ENCODE measurements at regions not wholly inside any gene's neighbourhood (a gene's known extent, or its start where the extent isn't known, plus 50 kb on each side); places are given as distances from the start of the nearest gene placed in this dataset.

DNA sequence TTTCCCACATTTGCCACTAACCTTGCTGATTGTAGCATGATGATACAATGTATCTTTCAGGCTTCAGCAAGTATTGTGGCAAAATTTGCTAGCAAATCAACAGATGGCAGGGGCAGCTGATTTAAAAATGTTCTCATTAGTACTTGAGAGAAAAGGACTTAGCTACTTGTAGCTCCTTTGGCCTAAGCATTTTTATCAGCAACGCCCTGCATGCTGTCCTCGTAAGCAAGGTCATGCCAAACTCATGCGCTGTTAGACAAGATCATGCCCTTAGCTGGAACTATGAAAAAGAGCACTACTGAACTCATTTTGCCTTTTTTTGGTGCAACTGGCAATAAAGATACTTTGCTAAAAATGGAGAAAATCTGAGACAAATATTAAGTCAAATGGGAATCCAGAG lies 197.1 kb downstream of the ICE1 start:
- no peak overlapping the region for H3K4me3 ChIP-seq (ENCODE audit: low read depth, low read length)
- in situ Hi-C loops (cut with HindIII; ENCODE audit: low sequenced_read_pairs), result no loop called here
- no peak for DNase-seq (ENCODE audit: low read depth, low spot score)
- TF ChIP-seq, protein P1, sequence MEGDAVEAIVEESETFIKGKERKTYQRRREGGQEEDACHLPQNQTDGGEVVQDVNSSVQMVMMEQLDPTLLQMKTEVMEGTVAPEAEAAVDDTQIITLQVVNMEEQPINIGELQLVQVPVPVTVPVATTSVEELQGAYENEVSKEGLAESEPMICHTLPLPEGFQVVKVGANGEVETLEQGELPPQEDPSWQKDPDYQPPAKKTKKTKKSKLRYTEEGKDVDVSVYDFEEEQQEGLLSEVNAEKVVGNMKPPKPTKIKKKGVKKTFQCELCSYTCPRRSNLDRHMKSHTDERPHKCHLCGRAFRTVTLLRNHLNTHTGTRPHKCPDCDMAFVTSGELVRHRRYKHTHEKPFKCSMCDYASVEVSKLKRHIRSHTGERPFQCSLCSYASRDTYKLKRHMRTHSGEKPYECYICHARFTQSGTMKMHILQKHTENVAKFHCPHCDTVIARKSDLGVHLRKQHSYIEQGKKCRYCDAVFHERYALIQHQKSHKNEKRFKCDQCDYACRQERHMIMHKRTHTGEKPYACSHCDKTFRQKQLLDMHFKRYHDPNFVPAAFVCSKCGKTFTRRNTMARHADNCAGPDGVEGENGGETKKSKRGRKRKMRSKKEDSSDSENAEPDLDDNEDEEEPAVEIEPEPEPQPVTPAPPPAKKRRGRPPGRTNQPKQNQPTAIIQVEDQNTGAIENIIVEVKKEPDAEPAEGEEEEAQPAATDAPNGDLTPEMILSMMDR (IDR thresholded peaks at IDR 0.05; ENCODE audit: low read depth, low read length), result no peak

DNA sequence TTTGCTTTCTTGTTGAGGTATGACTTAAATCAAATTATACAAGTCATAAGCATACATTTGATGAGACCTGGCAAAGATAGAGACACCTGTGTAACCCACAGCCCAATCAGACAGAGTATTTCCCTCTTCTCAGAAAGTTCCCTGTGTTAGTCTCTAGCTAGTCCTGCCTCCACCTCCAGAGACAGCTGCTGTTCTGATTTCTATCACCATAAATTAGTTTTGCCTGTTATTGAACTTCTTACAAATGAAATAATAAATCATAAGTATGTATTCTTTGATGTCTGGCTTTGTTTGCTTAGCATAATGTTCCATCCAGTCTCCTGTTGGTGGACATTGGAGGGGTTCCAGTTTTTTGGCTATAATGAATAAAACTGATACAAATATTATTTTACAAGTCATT lies 194.5 kb downstream of the ICE1 start:
- H3K4me3 ChIP-seq (ENCODE audit: low read depth, low read length), result no peak overlapping the region
- no peak for DNase-seq (ENCODE audit: low read depth, low spot score)
- TF ChIP-seq, protein P1 (IDR thresholded peaks at IDR 0.05; ENCODE audit: low read depth, low read length), result no peak
- in situ Hi-C loops (cut with HindIII; ENCODE audit: low sequenced_read_pairs), result no loop called here

DNA sequence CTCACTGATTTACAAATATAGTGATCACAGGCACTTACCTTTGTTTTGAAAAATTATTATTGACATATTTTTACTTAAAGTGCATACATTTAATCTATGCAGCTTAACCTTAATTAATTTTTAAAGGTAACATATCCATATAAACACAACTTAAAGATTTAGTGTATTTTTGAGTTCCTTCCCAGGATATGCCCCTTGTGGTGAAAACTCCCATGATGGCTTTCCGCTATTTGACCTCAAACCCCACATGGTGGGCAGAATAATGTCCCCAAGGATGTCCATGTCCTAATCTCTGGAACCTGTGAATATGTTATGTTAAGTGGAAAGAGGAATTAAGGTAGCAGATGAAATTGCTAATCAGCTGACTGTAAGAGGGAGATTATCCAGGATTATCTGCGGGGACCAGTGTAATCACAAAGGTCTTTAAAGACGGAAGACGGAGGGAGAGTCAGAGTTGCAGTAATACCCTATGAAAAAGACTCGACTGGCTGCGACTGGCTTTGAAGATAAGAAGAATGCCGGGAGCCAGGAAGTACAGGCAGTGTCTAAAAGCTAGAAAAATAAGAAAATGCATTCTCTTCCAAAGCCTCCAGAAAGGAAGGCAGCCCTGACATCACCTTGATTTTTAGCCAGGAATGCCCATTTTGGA lies 193.9 kb downstream of the ICE1 start:
- DNase-seq (ENCODE audit: low read depth, low spot score), result no peak
- TF ChIP-seq, protein P1 (IDR thresholded peaks at IDR 0.05; ENCODE audit: low read depth, low read length), result no peak
- in situ Hi-C loops (cut with HindIII; ENCODE audit: low sequenced_read_pairs), result no loop called here
- H3K4me3 ChIP-seq (ENCODE audit: low read depth, low read length), result no peak overlapping the region

DNA sequence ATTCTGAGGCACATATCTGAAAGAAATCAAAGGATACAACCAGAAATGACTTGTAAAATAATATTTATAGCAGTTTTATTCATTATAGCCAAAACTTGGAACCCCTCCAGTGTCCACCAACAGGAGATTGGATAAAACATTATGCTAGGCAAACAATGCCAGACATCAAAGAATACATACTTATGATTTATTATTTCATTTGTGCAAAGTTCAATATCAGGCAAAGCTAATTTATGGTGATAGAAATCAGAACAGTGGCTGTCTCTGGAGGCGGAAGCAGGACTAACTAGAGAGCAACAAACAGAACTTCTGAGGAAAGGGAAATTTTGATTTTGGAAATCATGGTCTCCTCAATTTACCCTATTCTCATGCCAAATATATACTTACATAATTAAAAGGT lies 193.1 kb downstream of the ICE1 start:
- in situ Hi-C loops (cut with HindIII; ENCODE audit: low sequenced_read_pairs), result no loop called here
- TF ChIP-seq, protein P1 (IDR thresholded peaks at IDR 0.05; ENCODE audit: low read depth, low read length), result no peak
- H3K4me3 ChIP-seq (ENCODE audit: low read depth, low read length), result no peak overlapping the region
- DNase-seq (ENCODE audit: low read depth, low spot score), result no peak

DNA sequence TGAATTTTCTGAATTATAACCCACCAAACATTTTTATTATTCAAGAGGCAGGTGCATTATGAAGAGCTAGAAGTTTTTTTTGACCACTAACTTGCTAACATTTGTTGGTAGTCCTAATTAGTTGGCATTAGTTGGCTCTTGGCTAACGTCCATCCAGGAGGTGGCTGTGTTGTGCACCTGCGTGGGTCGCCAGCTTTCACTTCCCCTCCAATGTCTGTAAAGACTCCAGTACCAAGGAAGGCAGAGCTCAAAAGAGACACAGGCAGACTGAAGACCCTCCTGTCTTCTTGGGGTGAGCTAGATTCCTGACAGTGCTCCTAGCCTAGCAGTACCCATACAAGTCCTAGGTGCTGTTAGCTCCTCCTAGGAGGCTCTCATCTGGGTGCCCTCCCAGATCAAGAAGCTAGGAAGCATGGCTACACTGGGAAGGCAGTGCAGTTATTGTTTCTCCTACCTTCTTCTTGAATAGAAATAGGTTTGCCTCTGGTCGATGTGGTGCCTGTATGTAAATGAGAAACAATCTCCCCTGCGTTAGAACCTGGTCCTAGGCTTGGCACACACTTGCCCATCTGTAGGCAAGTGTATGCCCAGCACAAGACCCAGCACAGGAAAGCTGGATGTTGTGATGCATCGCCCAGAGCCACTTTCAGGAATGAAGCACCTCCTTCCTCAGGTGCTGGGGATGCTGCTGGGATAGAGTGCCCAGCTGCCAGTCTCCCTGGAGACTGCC lies 190.9 kb downstream of the ICE1 start:
- DNase-seq (ENCODE audit: low read depth, low spot score), result no peak
- TF ChIP-seq, protein P1 (IDR thresholded peaks at IDR 0.05; ENCODE audit: low read depth, low read length), result no peak
- no peak overlapping the region for H3K4me3 ChIP-seq (ENCODE audit: low read depth, low read length)
- in situ Hi-C loops (cut with HindIII; ENCODE audit: low sequenced_read_pairs), result no loop called here

DNA sequence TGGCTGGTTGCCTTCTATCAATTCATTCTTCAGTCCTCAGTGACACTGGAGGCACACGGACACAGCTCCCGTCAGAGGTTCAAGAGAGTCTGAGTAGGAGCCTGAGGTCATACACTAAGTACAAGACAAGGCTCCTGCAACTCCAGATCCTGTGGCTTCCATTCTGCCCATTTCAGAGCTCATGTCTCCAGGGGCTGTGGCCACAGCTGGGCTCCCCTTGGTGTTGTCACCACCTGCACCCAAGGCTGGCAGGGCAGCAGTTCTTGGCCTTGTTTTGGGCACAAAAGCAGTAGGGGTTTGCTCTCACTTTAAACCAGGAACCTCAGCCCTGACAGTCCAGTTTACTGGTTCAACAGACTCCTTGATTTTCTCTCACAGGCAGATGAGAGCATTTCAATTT lies 189.6 kb downstream of the ICE1 start:
- in situ Hi-C loops (cut with HindIII; ENCODE audit: low sequenced_read_pairs), result no loop called here
- no peak overlapping the region for H3K4me3 ChIP-seq (ENCODE audit: low read depth, low read length)
- TF ChIP-seq, protein P1 (IDR thresholded peaks at IDR 0.05; ENCODE audit: low read depth, low read length), result no peak
- DNase-seq (ENCODE audit: low read depth, low spot score), result no peak

All from astrocyte of the spinal cord (primary cell).